HEK293T (cell line): ENCODE measurements at regions not wholly inside any gene's neighbourhood (a gene's known extent, or its start where the extent isn't known, plus 50 kb on each side); places are given as distances from the start of the nearest gene placed in this dataset.

ENCODE experiments used
- CTCF ChIA-PET: fragments of 350-600 bp; formaldehyde crosslinking; extraction: SDS; loops from one replicate; lab custom pipeline; 2021; ENCODE audit warnings: antibody characterized with exemption, inconsistent platforms; lab: Yijun Ruan, JAX
- POLR2A ChIA-PET: fragments of 350-600 bp; formaldehyde crosslinking; extraction: SDS; loops from one replicate; lab custom pipeline; 2020; ENCODE audit warnings: antibody characterized with exemption, inconsistent platforms; lab: Yijun Ruan, JAX
- DNase-seq: peaks from one replicate; pipeline ENCODE4 v3.0.0; 2012; ENCODE audit warnings: mixed read lengths; ENCODE audit errors: extremely low spot score
- ARNT ChIP-seq: fragments of 450-650 bp; IDR thresholded peaks from 2 replicates; pipeline ENCODE4 v1.6.1; 2017; ENCODE audit warnings: mild to moderate bottlenecking
- BHLHE40 ChIP-seq: fragments of 450-650 bp; IDR thresholded peaks from 2 replicates; pipeline ENCODE4 v1.6.1; 2016; ENCODE audit warnings: mild to moderate bottlenecking, moderate library complexity, borderline replicate concordance
- CTBP1 ChIP-seq: fragments of 450-650 bp; IDR thresholded peaks from 2 replicates; pipeline ENCODE4 v1.6.1; 2016; ENCODE audit warnings: borderline replicate concordance
- ELF4 ChIP-seq: fragments of 450-650 bp; IDR thresholded peaks from 2 replicates; pipeline ENCODE4 v1.6.1; 2017; ENCODE audit warnings: antibody characterized with exemption
- FOXA1 ChIP-seq: fragments of 450-650 bp; IDR thresholded peaks from 2 replicates; pipeline ENCODE4 v1.6.1; 2016; ENCODE audit warnings: mild to moderate bottlenecking
- FOXK2 ChIP-seq: fragments of 450-650 bp; IDR thresholded peaks from 2 replicates; pipeline ENCODE4 v1.6.1; 2016; ENCODE audit warnings: mild to moderate bottlenecking
- FOXM1 ChIP-seq: fragments of 450-650 bp; IDR thresholded peaks from 2 replicates; pipeline ENCODE4 v1.6.1; 2017; ENCODE audit warnings: mild to moderate bottlenecking, borderline replicate concordance
- HDGF ChIP-seq: fragments of 450-650 bp; IDR thresholded peaks from 2 replicates; pipeline ENCODE4 v1.6.1; 2017; ENCODE audit warnings: antibody characterized with exemption, borderline replicate concordance
- L3MBTL2 ChIP-seq: fragments of 450-650 bp; conservative IDR thresholded peaks from 2 replicates; pipeline ENCODE4 v1.6.1; 2016; ENCODE audit warnings: mild to moderate bottlenecking
- LEF1 ChIP-seq: fragments of 450-650 bp; IDR thresholded peaks from 2 replicates; pipeline ENCODE4 v1.6.1; 2017; ENCODE audit warnings: mild to moderate bottlenecking, borderline replicate concordance
- NFRKB ChIP-seq: fragments of 450-650 bp; IDR thresholded peaks from 2 replicates; pipeline ENCODE4 v1.6.1; 2016; ENCODE audit warnings: mild to moderate bottlenecking, moderate library complexity
- SP1 ChIP-seq: fragments of 450-650 bp; IDR thresholded peaks from 2 replicates; pipeline ENCODE4 v1.6.1; 2017
- SUZ12 ChIP-seq: fragments of 450-650 bp; IDR thresholded peaks from 2 replicates; pipeline ENCODE4 v1.6.1; 2016; ENCODE audit warnings: mild to moderate bottlenecking
- TARDBP ChIP-seq: fragments of 450-650 bp; IDR thresholded peaks from 2 replicates; pipeline ENCODE4 v1.6.1; 2016
- ZNF384 ChIP-seq: fragments of 450-650 bp; IDR thresholded peaks from 2 replicates; pipeline ENCODE4 v1.6.1; 2016
- TF ChIP-seq, protein P1 (sequence below): fragments of 450-650 bp; IDR thresholded peaks from 2 replicates; pipeline ENCODE4 v1.6.1; 2016

DNA sequence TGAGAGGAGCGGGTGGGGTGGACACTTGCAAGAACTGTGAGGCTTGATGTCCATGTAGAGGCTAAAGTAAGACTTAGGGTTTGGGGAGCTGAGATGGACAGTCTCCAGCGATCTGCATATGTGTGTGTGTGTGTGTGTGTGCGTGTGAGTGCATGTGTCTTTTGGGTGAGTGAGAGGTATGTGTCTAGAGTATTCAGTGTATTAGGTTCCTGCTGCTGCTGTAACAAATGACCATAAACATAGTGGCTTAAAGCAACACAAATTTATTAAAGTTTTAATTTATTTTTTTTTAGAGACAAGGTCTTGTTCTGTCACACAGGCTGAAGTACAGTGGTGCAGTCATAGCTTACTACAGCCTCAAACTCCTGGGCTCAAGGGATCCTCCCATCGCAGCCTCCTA, 155.4 kb upstream of the SPRED2 start:
- ChIA-PET CTCF (interaction anchor here (0.6 kb wide), 1 partner anchor 379 kb away, joined by 3 read pairs; no protein-coding TSS in a partner anchor), POLR2A (no interaction called here)
- no peak for DNase-seq

DNA sequence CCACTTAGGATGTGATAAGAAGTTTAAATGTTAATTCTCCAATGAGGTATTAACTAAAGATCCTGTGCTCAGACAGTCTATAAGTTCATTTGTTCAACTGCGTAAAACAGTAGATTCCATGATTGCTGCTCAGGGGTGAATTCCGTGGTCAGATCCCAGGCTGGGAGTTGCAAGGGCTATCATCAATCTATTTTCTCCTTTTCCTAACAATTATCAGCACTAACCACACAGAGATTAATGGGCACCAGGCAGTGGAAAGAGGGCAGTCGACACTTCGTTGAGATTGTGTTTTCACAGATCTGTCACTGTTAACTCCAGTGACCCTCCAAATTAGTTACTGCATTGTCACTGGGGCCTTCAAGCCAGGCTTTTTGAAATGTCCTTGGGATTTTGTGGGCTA, 154.1 kb upstream of the SPRED2 start:
- DNase-seq: no peak
- TF ChIP-seq ARNT: no peak
- TF ChIP-seq CTBP1: no peak
- TF ChIP-seq SUZ12: no peak
- no peak for TF ChIP-seq ELF4
- TF ChIP-seq LEF1: no peak
- TF ChIP-seq L3MBTL2: no peak
- no peak for TF ChIP-seq BHLHE40
- CTCF ChIA-PET: no interaction called here
- POLR2A ChIA-PET: no interaction called here

More for the DNA sequence above, 155.4 kb upstream of the SPRED2 start:
- no peak for TF ChIP-seq SUZ12
- no peak for TF ChIP-seq FOXK2
- no peak for TF ChIP-seq FOXM1
- no peak for TF ChIP-seq SP1
- TF ChIP-seq BHLHE40: no peak
- TF ChIP-seq ZNF384: no peak
- no peak for TF ChIP-seq TARDBP
- TF ChIP-seq L3MBTL2: no peak
- TF ChIP-seq NFRKB: no peak
- TF ChIP-seq FOXA1: no peak
- TF ChIP-seq, protein P1, sequence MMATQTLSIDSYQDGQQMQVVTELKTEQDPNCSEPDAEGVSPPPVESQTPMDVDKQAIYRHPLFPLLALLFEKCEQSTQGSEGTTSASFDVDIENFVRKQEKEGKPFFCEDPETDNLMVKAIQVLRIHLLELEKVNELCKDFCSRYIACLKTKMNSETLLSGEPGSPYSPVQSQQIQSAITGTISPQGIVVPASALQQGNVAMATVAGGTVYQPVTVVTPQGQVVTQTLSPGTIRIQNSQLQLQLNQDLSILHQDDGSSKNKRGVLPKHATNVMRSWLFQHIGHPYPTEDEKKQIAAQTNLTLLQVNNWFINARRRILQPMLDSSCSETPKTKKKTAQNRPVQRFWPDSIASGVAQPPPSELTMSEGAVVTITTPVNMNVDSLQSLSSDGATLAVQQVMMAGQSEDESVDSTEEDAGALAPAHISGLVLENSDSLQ: no peak
- no peak for TF ChIP-seq CTBP1
- TF ChIP-seq HDGF: no peak
- no peak for TF ChIP-seq LEF1
- TF ChIP-seq ELF4: no peak

DNA sequence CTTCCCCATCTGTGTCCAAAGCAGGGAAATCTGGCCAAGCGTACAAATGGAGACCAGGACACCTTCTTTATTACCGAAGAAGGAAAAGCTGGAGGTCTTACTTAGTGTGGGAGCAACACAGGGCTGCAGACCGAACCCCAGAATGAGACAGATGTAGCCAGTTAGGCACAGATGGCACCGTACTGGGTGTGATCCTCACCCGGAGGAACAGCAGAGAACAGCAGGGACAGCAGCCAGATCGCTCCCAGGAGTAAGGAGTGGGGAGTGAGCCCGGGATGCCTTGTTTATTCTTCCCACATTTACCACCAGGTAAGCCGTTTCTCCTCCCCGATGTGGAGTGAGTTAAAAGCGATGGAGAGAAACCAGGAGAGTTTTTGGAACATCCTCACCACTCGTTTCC, 150.7 kb upstream of the SPRED2 start:
- TF ChIP-seq FOXM1 (no peak), FOXA1 (no peak), NFRKB (no peak), BHLHE40 (no peak), ZNF384 (no peak), FOXK2 (no peak), CTBP1 (no peak), L3MBTL2 (no peak), SP1 (no peak), TARDBP (no peak), ELF4 (no peak), LEF1 (no peak)
- TF ChIP-seq, protein P1: no peak
- CTCF ChIA-PET: interaction anchor here (0.6 kb wide), 1 partner anchor 14 kb away, joined by 5 read pairs; no protein-coding TSS in a partner anchor

DNA sequence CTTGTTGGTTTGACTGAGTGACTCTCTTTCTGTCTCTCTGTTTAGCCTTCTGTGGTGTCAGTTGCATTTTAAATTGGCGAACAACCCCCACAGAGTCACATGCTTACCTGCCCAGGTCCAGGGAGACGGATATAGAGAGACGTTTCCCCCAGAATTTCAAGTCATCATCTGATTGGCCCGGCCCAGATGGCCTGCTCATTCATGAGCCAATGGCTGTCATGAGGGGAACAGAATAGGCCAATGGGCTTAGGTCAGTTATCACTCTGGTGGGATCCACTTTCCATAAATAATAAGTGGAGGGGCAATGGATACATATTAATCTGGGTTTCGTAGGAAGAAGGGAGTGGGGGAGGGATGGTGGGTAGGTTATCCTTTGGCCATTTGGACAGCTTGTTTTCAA, 150.0 kb upstream of the SPRED2 start:
- TF ChIP-seq FOXA1 (no peak), L3MBTL2 (no peak), ZNF384 (no peak), SUZ12 (no peak), FOXK2 (no peak)
- POLR2A ChIA-PET: no interaction called here
- CTCF ChIA-PET: no interaction called here

More for the DNA sequence above, 150.7 kb upstream of the SPRED2 start:
- no peak for DNase-seq
- POLR2A ChIA-PET: interaction anchor here (0.7 kb wide), 1 partner anchor 290 kb away, joined by 3 read pairs; no protein-coding TSS in a partner anchor

DNA sequence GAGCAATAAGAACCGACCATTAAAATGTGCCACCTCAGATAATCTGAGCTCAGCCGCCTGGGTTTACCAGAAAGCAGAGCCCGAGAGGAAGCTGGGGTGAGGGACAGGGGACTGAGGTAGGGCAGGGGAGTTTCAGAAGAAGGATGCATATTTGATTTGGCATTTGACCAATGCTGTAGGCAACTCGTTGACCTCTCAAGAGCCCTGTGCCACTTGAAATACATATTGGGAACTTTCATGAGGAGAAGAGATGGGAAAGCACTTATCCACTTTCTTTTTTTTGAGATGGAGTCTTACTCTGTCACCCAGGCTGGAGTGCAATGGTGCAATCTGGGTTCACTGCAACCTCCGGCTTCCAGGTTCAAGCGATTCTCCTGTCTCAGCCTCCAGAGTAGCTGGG, 148.4 kb upstream of the SPRED2 start:
- CTCF ChIA-PET: no interaction called here
- TF ChIP-seq BHLHE40: no peak
- TF ChIP-seq, protein P1: no peak
- no peak for TF ChIP-seq NFRKB
- no peak for TF ChIP-seq FOXK2
- TF ChIP-seq SUZ12: no peak
- TF ChIP-seq ZNF384: no peak
- TF ChIP-seq ELF4: no peak
- no peak for TF ChIP-seq ARNT
- POLR2A ChIA-PET: no interaction called here
- no peak for DNase-seq

More for the DNA sequence above, 150.0 kb upstream of the SPRED2 start:
- no peak for DNase-seq

DNA sequence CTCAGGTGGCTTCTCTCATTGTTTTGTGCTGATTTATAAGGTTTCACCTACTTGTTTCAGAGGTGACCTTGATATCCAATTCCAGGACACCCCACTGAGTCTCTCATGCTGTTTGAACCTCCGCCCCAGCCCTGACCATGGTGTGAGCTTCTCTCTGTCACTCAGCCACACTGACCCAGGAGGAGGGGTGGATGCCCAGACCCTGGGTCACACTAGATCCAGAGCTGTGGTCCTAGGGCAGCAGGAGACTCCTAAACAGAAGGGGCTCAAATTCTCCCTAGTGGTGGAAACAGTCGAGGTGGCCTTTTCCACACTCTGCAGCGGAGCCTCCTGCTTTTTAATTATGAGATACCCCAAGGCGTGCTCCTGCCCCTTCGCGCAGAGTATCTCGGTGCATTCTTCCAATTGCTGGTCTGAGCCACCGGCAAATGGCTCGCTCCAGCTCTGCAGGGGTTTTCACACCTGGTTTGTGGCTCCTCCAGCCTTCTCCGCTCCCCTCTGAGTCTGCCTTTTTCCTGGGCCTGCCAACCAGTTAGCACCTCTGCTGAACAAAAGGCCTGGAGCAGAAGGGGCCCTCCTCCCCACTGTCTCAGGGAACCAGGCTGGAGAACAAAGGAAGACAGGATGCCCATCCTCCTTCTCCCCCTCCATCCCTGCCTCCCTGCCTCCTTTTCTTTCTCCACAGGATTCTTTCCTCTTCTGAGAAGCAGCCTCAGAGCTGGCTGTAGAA, 147.3 kb upstream of the SPRED2 start:
- DNase-seq: no peak
- POLR2A ChIA-PET: no interaction called here
- TF ChIP-seq, protein P1: no peak
- TF ChIP-seq CTBP1 (no peak), L3MBTL2 (no peak), ELF4 (no peak), BHLHE40 (no peak), NFRKB (no peak), FOXK2 (no peak), HDGF (no peak), LEF1 (no peak), TARDBP (no peak), SUZ12 (no peak), SP1 (no peak), ARNT (no peak)
- CTCF ChIA-PET: no interaction called here
